GM12878 (cell line): ENCODE measurements at regions not wholly inside any gene's neighbourhood (a gene's known extent, or its start where the extent isn't known, plus 50 kb on each side); places are given as distances from the start of the nearest gene placed in this dataset.

ENCODE experiments used
- ATAC-seq: fragments of 200-7000 bp; cut with Tn5 transposase; 3 replicates; pipeline ENCODE4 v1.9.1; 2020; ENCODE audit warnings: mild to moderate bottlenecking, moderate library complexity
- BruUV-seq: library from RNA; stranded (reverse); fragments of 400-500 nt; replicated peaks from 2 replicates; lab custom pipeline; 2021; lab: Mats Ljungman, UMichigan
- CTCF ChIA-PET: fragments of 300-600 bp; sonication (Branson Sonifier 250); formaldehyde crosslinking; extraction: SDS; loops from one replicate; lab custom pipeline; 2021; ENCODE audit warnings: inconsistent platforms; lab: Yijun Ruan, JAX
- POLR2A ChIA-PET: fragments of 350-600 bp; formaldehyde crosslinking; extraction: SDS; loops from one replicate; lab custom pipeline; 2021; ENCODE audit warnings: inconsistent platforms; lab: Charles Lee
- RAD21 ChIA-PET: fragments of 300-600 bp; sonication (Branson Sonifier 250); formaldehyde crosslinking; loops from one replicate; lab custom pipeline; 2023; ENCODE audit warnings: antibody characterized with exemption; ENCODE audit not compliant: unreplicated experiment; lab: Charles Lee
- SMC1A ChIA-PET: fragments of 300-600 bp; sonication (Branson Sonifier 250); formaldehyde crosslinking; loops from one replicate; lab custom pipeline; 2023; ENCODE audit not compliant: unreplicated experiment, uncharacterized antibody; lab: Charles Lee
- DNase-seq: peaks from one replicate; pipeline ENCODE4 v3.0.0-alpha.2; 2011; ENCODE audit warnings: low read depth, low spot score
- FAIRE-seq: peaks from 3 replicates; lab custom pipeline; 2011; peaks lifted over from hg19 to GRCh38; lab: Jason Lieb, UNC
- H2AFZ ChIP-seq: 2 replicates; pipeline ENCODE4 v1.6.0; 2011; ENCODE audit warnings: low read depth, low read length, control low read depth; ENCODE audit not compliant: control insufficient read depth
- H3K27ac ChIP-seq: 2 replicates; pipeline ENCODE4 v1.5.1; 2011; ENCODE audit warnings: control low read depth; ENCODE audit not compliant: control insufficient read depth, insufficient read depth
- H3K27me3 ChIP-seq, 2 experiments: replicated peaks in 1 of 2; 2 replicates each; pipeline versions ENCODE4 v1.6.0 to v1.6.1; 2011; ENCODE audit warnings: low read length in 1 of 2; ENCODE audit not compliant: control insufficient read depth in 2 of 2, insufficient read depth in 2 of 2
- H3K36me3 ChIP-seq, 2 experiments: 2 replicates each; pipeline ENCODE4 v1.5.1; 2011; ENCODE audit warnings: low read length in 1 of 2; ENCODE audit not compliant: control insufficient read depth in 2 of 2, insufficient read depth in 2 of 2
- H3K4me1 ChIP-seq: 2 replicates; pipeline ENCODE4 v1.6.1; 2011; ENCODE audit warnings: mild to moderate bottlenecking, low read length, moderate library complexity, mixed read lengths; ENCODE audit not compliant: control insufficient read depth, insufficient read depth
- H3K4me2 ChIP-seq: 2 replicates; pipeline ENCODE4 v1.6.0; 2011; ENCODE audit warnings: control low read depth; ENCODE audit not compliant: control insufficient read depth, insufficient read depth
- H3K4me3 ChIP-seq: fragments of 200-600 bp; sonication (generic); 2 replicates; pipeline ENCODE4 v1.5.1; 2016
- H3K79me2 ChIP-seq: 2 replicates; pipeline ENCODE4 v1.6.0; 2011; ENCODE audit warnings: low read length; ENCODE audit not compliant: control insufficient read depth, insufficient read depth
- H3K9ac ChIP-seq: 2 replicates; pipeline ENCODE4 v1.8.0; 2011; ENCODE audit warnings: low read length, control low read depth, mixed read lengths; ENCODE audit not compliant: control insufficient read depth, insufficient read depth
- H3K9me3 ChIP-seq: replicated peaks from 3 replicates; pipeline ENCODE4 v1.5.1; 2011; ENCODE audit warnings: mild to moderate bottlenecking, low read length; ENCODE audit not compliant: control insufficient read depth, insufficient read depth
- H4K20me1 ChIP-seq: 2 replicates; pipeline ENCODE4 v1.6.0; 2011; ENCODE audit not compliant: control insufficient read depth, insufficient read depth
- BCL11A ChIP-seq: IDR thresholded peaks from 2 replicates; pipeline ENCODE4 v1.6.1; 2011; ENCODE audit warnings: low read depth, low read length
- CBFB ChIP-seq: IDR thresholded peaks from 2 replicates; pipeline ENCODE4 v1.6.1; 2016; ENCODE audit warnings: antibody characterized with exemption, low read depth
- CEBPB ChIP-seq, 2 experiments: fragments of 150-350 bp in 1 of 2; IDR thresholded peaks; 2 replicates each; pipeline ENCODE4 v1.6.1; 2012 to 2014; ENCODE audit warnings: low read depth in 2 of 2, low read length in 2 of 2, borderline replicate concordance in 1 of 2, inconsistent platforms in 1 of 2
- CREM ChIP-seq: IDR thresholded peaks from 2 replicates; pipeline ENCODE4 v1.6.1; 2014; ENCODE audit warnings: antibody characterized with exemption, low read depth
- IRF4 ChIP-seq: IDR thresholded peaks from 2 replicates; pipeline ENCODE4 v1.6.1; 2011; ENCODE audit warnings: low read depth, low read length
- IRF5 ChIP-seq: fragments of 450-650 bp; IDR thresholded peaks from 2 replicates; pipeline ENCODE4 v1.6.1; 2017; ENCODE audit warnings: borderline replicate concordance
- NBN ChIP-seq: fragments of 450-650 bp; IDR thresholded peaks from 2 replicates; pipeline ENCODE4 v1.6.1; 2016
- NFYB ChIP-seq: IDR thresholded peaks from 2 replicates; pipeline ENCODE4 v1.6.1; 2011; ENCODE audit warnings: low read depth, mild to moderate bottlenecking, low read length, improper control_type of control experiment, moderate library complexity; ENCODE audit not compliant: insufficient read depth
- PKNOX1 ChIP-seq: fragments of 450-650 bp; IDR thresholded peaks from 2 replicates; pipeline ENCODE4 v1.6.1; 2016; ENCODE audit warnings: mild to moderate bottlenecking
- PRDM15 ChIP-seq: fragments of 450-650 bp; formaldehyde crosslinking; IDR thresholded peaks from 2 replicates; pipeline ENCODE4 v1.4.0; 2020; ENCODE audit warnings: mild to moderate bottlenecking, moderate library complexity
- SUZ12 ChIP-seq: fragments of 200-600 bp; sonication (generic); IDR thresholded peaks from one replicate; pipeline ENCODE4 v1.6.1; 2018; ENCODE audit warnings: antibody characterized with exemption, mild to moderate bottlenecking; ENCODE audit not compliant: unreplicated experiment
- ZBTB33 ChIP-seq: fragments of 450-650 bp; IDR thresholded peaks from 2 replicates; pipeline ENCODE4 v1.6.1; 2017; ENCODE audit warnings: mild to moderate bottlenecking
- WGBS: methylation state at CpG from one replicate; pipeline ENCODE4 v1.1.6; 2016; ENCODE audit warnings: low lambda C conversion rate; ENCODE audit not compliant: insufficient replicate concordance, insufficient coverage; ENCODE audit errors: missing lambda C conversion rate; 5-methylcytosine and 5-hydroxymethylcytosine counted together
- in situ Hi-C: fragments of 300-500 bp; cut with MboI; formaldehyde crosslinking; loops from 9 replicates; pipeline ENCODE4 v1.14.3; 2018; ENCODE audit warnings: mixed read lengths
- intact Hi-C: fragments of 100-400 bp; cut with micrococcal nuclease; formaldehyde crosslinking; loops from one replicate; pipeline ENCODE4 v1.14.2; 2022; ENCODE audit not compliant: unreplicated experiment

GRCh38 chr19:30739394-30739793, 367.2 kb downstream of the ZNF536 start (continued):
- TF ChIP-seq IRF5 (no peak), CREM (no peak), BCL11A (no peak), NFYB (no peak)

GRCh38 chr19:30738047-30738446, 365.9 kb downstream of the ZNF536 start:
- H3K36me3 ChIP-seq = no peaks in the 10 kb centered on the region
- in situ Hi-C loops (no loop called here), intact Hi-C loops (no loop called here)
- no peak overlapping the region for H3K4me3 ChIP-seq
- H2AFZ ChIP-seq = no peak overlapping the region
- H3K4me1 ChIP-seq = no peaks in the 10 kb centered on the region
- H3K27me3 ChIP-seq = no peaks in the 10 kb centered on the region
- no peak overlapping the region for H3K9ac ChIP-seq
- no peak for ATAC-seq
- SMC1A ChIA-PET = no interaction called here
- no TSS peak for BruUV-seq
- 12% methylated on average over 2 of the region's 2 CpGs for WGBS
- RAD21 ChIA-PET = no interaction called here
- CTCF ChIA-PET = no interaction called here
- no peaks in the 10 kb centered on the region for H4K20me1 ChIP-seq
- H3K27ac ChIP-seq = no peak overlapping the region
- H3K9me3 ChIP-seq = no peaks in the 10 kb centered on the region; the same call in 2 of the 3 replicates
- FAIRE-seq = no peak
- POLR2A ChIA-PET = no interaction called here
- no peaks in the 10 kb centered on the region for H3K79me2 ChIP-seq
- H3K4me2 ChIP-seq = no peak overlapping the region
- DNase-seq = no peak
- TF ChIP-seq CBFB (no peak), PKNOX1 (no peak), ZBTB33 (no peak), BCL11A (no peak), NBN (no peak), SUZ12 (no peak), PRDM15 (CRISPR knock-in tag) (no peak), IRF4 (no peak), IRF5 (no peak), CEBPB (IDR thresholded peaks at IDR 0.05; ENCODE audit: borderline replicate concordance in 1 of 2, low read depth in 2 of 2, low read length in 2 of 2) (no peak)
